GM12873 (cell line): ENCODE measurements at regions not wholly inside any gene's neighbourhood (a gene's known extent, or its start where the extent isn't known, plus 50 kb on each side); places are given as distances from the start of the nearest gene placed in this dataset.

ENCODE experiments used
- TF ChIP-seq, protein P1 (sequence below): IDR thresholded peaks from 2 replicates; pipeline ENCODE4 v1.5.1; 2012; ENCODE audit warnings: low read depth, mild to moderate bottlenecking, moderate library complexity, low read length, control low read depth; ENCODE audit not compliant: insufficient read depth; ENCODE audit errors: missing control alignments

DNA sequence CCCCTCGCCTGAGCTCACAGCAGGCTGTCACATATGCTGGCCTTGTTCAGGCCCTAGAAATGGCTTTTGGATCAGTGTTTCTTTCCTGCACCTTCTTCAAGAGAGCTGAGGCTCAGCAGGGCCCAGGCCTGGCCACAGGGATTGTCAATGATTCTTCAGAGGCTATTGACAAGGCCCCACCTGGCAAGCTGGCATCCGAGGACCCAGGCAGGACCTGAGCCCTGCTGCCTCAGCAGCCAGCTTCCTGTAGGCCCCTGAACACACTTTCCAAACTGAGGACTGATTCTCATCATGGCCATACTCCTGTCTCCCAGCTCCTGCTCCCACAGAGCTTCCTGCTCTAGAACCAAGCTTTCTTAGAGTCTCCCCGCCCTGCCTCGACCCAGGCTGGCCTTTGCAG, 136.8 kb downstream of the UQCRFS1 start:
- TF ChIP-seq, protein P1, sequence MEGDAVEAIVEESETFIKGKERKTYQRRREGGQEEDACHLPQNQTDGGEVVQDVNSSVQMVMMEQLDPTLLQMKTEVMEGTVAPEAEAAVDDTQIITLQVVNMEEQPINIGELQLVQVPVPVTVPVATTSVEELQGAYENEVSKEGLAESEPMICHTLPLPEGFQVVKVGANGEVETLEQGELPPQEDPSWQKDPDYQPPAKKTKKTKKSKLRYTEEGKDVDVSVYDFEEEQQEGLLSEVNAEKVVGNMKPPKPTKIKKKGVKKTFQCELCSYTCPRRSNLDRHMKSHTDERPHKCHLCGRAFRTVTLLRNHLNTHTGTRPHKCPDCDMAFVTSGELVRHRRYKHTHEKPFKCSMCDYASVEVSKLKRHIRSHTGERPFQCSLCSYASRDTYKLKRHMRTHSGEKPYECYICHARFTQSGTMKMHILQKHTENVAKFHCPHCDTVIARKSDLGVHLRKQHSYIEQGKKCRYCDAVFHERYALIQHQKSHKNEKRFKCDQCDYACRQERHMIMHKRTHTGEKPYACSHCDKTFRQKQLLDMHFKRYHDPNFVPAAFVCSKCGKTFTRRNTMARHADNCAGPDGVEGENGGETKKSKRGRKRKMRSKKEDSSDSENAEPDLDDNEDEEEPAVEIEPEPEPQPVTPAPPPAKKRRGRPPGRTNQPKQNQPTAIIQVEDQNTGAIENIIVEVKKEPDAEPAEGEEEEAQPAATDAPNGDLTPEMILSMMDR: no peak

DNA sequence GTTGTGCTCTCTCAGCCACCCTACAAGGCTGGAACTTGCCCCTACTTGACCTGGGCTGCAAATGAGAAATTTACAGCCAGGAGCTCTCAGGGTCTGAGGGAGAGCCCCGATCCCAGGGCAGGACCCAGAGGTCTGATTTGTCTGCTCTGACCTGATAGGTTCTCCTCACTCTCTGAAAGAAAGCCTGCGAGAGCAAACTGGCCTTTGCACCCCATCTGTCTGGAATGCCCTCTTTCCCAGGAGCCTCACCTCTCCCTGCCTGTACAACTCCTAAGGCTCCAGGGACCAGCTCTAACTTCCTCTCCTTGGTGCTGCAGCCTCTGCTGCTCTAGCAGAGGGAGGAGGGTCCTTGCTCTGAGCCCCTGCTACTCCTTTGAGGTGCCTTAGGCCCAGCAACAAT, 137.8 kb downstream of the UQCRFS1 start:
- TF ChIP-seq, protein P1: no peak

DNA sequence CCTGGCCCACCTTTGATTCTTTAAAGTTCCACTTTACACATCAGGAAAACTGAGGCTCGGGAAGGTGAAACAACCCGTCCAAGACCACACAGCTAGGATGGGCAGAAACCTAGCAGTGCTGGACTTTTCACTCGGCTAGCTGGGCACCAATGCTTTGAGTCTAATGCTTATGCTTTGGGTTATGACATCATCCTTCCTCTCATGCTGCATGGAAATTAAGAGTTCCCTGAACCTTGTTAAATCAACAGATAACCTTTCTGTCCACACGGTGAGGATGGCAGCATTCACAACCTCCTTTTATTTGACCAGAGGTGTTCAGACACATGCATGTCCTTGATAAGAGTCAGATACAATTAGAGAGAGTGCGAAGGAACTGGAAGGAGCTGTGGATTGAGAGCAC, 138.4 kb downstream of the UQCRFS1 start:
- TF ChIP-seq, protein P1: no peak

DNA sequence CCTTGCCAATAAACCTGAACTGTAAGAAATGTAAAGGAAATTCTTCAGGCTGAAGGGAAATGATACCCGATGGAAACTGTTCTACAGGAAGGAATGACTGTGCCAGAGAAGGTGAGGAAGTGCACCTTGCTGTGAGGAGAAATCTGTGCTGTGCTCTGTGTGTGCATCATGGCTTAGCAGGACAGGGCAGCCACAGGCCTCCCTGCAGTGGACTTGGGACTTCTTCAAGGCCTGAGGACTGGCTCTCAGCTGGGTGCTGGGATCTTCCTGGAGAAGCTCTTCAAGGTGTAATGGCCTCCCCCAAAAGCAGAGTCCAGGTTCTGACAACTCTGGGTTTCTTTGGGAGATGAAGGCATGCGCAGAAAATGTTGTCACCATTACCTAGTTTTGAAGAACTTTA, 145.1 kb downstream of the UQCRFS1 start:
- TF ChIP-seq, protein P1: no peak

DNA sequence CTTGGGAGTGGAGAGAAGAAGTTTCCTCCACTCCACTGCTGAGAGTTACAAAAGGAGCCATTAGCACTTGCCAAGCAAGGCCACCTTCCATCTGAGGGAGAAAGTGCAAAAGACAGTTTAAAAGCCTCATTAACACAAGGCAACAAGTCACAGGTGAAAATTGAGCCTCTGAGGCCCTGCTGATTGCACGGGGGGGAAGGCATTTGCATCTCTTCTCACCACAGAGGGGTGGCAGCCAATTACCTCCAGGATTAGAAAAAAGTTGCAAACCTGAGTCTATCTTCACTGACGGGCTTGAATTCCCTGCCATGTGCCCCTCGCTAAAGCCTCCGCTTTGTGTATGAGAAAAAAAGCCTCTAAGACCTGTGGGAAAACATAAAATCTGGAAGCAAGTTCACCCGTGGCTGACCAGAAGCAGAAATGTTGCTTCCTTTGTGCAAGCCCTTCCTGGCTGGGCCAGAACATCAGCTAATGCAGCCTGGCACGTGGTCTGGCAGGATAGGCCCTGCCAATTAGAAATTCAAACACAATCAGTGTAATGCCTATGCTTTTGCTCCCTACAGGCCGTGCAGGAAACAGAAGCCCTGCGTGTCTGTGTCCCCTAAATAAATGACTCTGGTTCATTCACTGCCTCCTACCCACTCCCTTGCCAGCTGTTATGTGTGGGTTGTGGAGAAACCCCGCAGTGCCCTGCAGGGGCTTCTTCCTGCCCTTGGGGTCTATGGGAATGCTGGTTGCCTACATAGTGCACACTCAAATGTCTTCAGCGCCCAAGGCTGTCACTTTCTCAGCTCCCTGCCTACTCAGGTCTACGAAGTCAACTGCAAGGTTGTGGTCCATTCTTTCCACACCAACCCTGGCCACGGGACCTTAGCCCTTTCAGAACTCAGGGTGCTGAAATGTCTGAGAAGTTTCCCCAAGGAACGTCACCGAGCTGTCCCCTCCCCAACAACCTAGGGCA, 150.2 kb downstream of the UQCRFS1 start:
- TF ChIP-seq, protein P1: no peak

DNA sequence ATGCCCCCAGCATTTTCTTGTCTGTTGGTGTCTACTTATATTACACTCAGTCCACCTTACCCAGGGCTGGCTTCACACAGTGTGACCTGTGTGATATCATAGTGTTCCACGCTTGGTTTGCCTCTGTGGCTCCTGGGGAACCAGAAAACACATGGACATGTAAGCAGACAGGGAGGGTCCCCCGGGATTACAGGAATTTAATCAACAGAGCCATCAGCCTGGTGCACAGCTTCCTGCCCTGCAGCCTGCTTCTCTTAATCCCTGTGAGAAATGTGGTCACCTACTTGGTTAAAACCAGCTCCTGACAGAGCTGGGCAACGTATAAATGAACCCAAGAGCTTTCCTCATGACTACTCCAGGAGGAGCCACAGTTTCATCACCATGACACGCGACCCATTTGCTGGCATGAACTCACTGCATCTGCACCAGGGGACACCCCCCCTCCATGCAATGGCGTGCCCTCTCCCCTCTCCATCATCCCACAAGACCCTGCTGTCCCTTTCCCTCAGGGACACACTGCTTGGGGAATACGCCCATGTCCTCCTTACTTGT, 152.1 kb downstream of the UQCRFS1 start:
- TF ChIP-seq, protein P1: no peak

DNA sequence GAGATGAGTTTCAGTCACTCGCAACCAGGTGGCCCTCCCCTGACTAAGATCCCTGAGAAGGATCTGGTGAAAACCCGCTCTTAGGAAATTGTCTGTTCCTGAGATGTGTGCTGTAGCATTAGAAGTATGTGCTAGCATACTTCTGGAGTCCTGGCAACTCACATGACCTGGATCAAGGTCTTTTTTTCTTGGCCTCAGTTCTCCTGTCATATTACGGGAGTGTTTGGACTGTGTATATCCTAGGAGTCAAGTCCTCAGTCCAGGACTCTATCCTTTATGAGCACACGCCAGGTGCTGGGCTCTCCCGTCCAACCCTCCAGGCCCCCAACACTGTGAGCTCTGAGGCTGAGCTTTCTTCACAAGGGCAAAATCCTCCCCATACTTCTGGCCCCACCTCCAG, 156.4 kb downstream of the UQCRFS1 start:
- TF ChIP-seq, protein P1: no peak
